Chondrocyte (in vitro differentiated cells): ENCODE measurements at regions not wholly inside any gene's neighbourhood (a gene's known extent, or its start where the extent isn't known, plus 50 kb on each side); places are given as distances from the start of the nearest gene placed in this dataset.
A peak's percentile ranks its signal among the peaks of the same experiment; 100 is the strongest.
"Not testable (repeated sequence)": the region's sequence is repeated elsewhere in the genome, so short reads cannot be mapped to it uniquely, and the experiment has no call there.

Experiments
- DNase-seq: peaks from one replicate; pipeline ENCODE4 v3.0.0; 2021; ENCODE audit warnings: mixed read lengths, low spot score
- H3K27ac Mint-ChIP-seq: one replicate; pipeline ENCODE4 v1.8.0; 2021; ENCODE audit warnings: mild to moderate bottlenecking, moderate library complexity, mixed read lengths; ENCODE audit not compliant: unreplicated experiment
- H3K27me3 Mint-ChIP-seq: 2 replicates; pipeline ENCODE4 v1.8.0; 2021; ENCODE audit warnings: low read depth, mixed read lengths
- H3K36me3 Mint-ChIP-seq: 2 replicates; pipeline ENCODE4 v1.8.0; 2021; ENCODE audit warnings: low read depth, mixed read lengths
- H3K4me1 Mint-ChIP-seq: 2 replicates; pipeline ENCODE4 v1.8.0; 2021; ENCODE audit warnings: low read depth, mild to moderate bottlenecking, mixed read lengths
- H3K4me3 Mint-ChIP-seq: one replicate; pipeline ENCODE4 v1.8.0; 2021; ENCODE audit warnings: mild to moderate bottlenecking, moderate library complexity, mixed read lengths; ENCODE audit not compliant: unreplicated experiment
- H3K9me3 Mint-ChIP-seq: 2 replicates; pipeline ENCODE4 v1.8.0; 2021; ENCODE audit warnings: low read depth, mixed read lengths

- not testable (repeated sequence) for H3K4me3 Mint-ChIP-seq, H3K27ac Mint-ChIP-seq, H3K36me3 Mint-ChIP-seq, H3K9me3 Mint-ChIP-seq, DNase-seq, H3K27me3 Mint-ChIP-seq, H3K4me1 Mint-ChIP-seq
These were observed 727.1 kb downstream of the TTLL7 start for GRCh38 chr1:83271834-83272233.

DNA sequence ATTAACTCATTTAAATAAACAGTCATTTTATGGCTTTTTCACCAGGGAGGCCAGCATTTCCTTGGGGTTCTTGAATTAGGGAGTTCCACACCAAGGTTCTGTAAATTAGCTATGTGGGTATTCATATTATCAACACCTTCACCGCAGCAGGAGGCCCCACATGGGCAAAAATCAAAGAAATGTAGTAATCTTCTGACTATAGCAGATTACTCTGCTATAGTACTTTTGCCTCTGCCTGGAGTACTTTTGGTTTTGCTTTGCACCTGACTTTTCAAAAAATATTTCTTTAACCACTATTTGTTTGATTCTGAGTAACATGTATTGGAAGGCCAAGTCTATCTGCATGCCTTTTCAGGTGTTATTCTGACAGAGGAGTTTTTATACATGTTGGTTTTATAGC is 728.1 kb downstream of the TTLL7 start:
- H3K36me3 Mint-ChIP-seq, H3K4me1 Mint-ChIP-seq, DNase-seq, H3K4me3 Mint-ChIP-seq, H3K27ac Mint-ChIP-seq, H3K27me3 Mint-ChIP-seq, H3K9me3 Mint-ChIP-seq: not testable (repeated sequence)

- H3K27ac Mint-ChIP-seq, H3K4me1 Mint-ChIP-seq, H3K36me3 Mint-ChIP-seq, H3K27me3 Mint-ChIP-seq, H3K9me3 Mint-ChIP-seq, DNase-seq: not testable (repeated sequence)
- H3K4me3 Mint-ChIP-seq: peak overlapping the region; percentile 64
These were observed 735.1 kb downstream of the TTLL7 start for GRCh38 chr1:83263808-83264207.

DNA sequence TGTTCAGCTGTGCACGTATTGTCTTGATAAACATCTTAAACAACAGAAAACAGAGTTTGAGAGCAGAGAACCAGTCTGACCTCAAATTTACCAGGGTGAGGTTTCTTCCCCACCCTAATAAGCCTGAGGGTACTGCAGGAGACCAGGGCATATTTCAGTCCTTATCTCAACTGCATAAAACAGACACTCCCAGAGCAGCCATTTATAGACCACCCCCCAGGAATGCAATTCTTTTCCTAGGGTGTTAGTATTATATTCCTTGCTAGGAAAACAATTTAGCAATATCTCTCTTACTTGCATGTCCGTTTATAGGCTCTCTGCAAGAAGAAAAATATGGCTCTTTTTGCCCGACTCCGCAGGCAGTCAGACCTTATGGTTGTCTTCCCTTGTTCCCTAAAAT is 747.2 kb downstream of the TTLL7 start:
- H3K4me3 Mint-ChIP-seq, H3K27me3 Mint-ChIP-seq, DNase-seq, H3K27ac Mint-ChIP-seq, H3K4me1 Mint-ChIP-seq: not testable (repeated sequence)
- H3K36me3 Mint-ChIP-seq: peaks cover 11% of the 10 kb centered on the region
- H3K9me3 Mint-ChIP-seq: peaks cover 21% of the 10 kb centered on the region

DNA sequence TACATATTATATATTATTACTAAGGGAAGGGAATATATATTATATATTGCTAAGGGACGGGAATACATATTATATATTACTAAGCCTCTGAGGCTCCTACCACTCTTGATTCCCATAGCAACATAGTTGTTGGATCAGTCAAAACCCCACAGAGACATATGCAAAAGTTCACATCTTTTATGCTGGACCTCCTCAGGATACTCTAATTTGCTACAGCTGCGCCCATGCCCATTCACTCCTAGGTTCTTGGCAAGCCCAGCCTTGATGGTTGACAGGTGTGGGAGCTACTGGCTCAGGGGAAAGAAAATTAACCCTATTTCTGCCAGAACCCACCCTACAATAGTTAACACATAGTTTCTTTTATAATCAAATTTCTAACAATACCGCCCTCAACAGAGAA is 752.2 kb downstream of the TTLL7 start:
- H3K4me3 Mint-ChIP-seq, DNase-seq, H3K36me3 Mint-ChIP-seq, H3K27me3 Mint-ChIP-seq, H3K4me1 Mint-ChIP-seq, H3K27ac Mint-ChIP-seq: not testable (repeated sequence)
- peaks cover 15% of the 10 kb centered on the region for H3K9me3 Mint-ChIP-seq

DNA sequence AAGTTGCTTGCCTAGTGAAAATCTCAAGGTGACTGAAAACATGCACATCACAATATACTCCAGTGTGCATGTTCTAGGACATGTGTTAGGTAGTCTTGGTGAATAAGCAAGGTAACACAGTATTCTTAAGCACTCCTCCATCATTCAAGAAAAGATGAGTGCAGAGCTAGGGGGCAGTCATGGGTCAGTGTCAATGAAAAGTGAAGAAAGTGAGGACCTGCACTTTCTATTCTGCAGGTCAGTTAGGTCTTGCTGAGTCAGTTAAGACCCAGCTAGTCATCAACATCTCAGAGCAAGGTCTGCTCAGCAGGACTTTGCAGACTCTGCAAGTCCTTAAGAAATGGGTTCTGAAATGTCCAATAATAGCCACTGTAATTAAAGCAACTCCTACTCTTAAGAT is 754.1 kb downstream of the TTLL7 start:
- not testable (repeated sequence) for H3K4me3 Mint-ChIP-seq, H3K4me1 Mint-ChIP-seq, H3K27ac Mint-ChIP-seq, DNase-seq, H3K27me3 Mint-ChIP-seq, H3K36me3 Mint-ChIP-seq, H3K9me3 Mint-ChIP-seq

- H3K9me3 Mint-ChIP-seq, H3K4me1 Mint-ChIP-seq, H3K4me3 Mint-ChIP-seq, DNase-seq, H3K27ac Mint-ChIP-seq, H3K27me3 Mint-ChIP-seq, H3K36me3 Mint-ChIP-seq: not testable (repeated sequence)
These were observed 759.4 kb downstream of the TTLL7 start for GRCh38 chr1:83239568-83239967.

DNA sequence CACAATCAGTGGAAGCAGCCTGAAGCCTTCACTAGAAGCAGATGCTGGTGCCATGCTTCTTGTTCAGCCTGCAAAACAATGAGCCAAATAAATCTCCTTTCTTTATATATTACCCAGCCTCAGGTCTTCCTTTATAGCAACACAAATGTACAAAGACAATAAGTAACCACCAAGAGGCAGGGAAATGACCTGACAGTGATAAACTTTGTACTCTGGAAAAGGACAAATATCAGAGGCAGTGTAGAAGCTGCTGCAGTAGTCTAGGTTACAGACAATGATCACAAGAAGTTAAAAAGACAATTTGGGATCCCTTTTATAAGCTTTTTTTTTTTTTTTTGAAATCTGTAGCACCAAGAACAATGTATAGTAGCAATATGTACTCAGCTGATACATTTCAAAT is 760.3 kb downstream of the TTLL7 start:
- H3K27me3 Mint-ChIP-seq, H3K36me3 Mint-ChIP-seq, DNase-seq, H3K4me1 Mint-ChIP-seq, H3K27ac Mint-ChIP-seq, H3K4me3 Mint-ChIP-seq, H3K9me3 Mint-ChIP-seq: not testable (repeated sequence)

- not testable (repeated sequence) for H3K27me3 Mint-ChIP-seq, H3K9me3 Mint-ChIP-seq, H3K36me3 Mint-ChIP-seq, H3K4me1 Mint-ChIP-seq, H3K4me3 Mint-ChIP-seq, H3K27ac Mint-ChIP-seq, DNase-seq
These were observed 779.1 kb downstream of the TTLL7 start for GRCh38 chr1:83219788-83220187.

- H3K4me3 Mint-ChIP-seq, H3K27me3 Mint-ChIP-seq, H3K36me3 Mint-ChIP-seq, H3K4me1 Mint-ChIP-seq, H3K27ac Mint-ChIP-seq, H3K9me3 Mint-ChIP-seq, DNase-seq: not testable (repeated sequence)
These were observed 780.8 kb downstream of the TTLL7 start for GRCh38 chr1:83218036-83218716.

DNA sequence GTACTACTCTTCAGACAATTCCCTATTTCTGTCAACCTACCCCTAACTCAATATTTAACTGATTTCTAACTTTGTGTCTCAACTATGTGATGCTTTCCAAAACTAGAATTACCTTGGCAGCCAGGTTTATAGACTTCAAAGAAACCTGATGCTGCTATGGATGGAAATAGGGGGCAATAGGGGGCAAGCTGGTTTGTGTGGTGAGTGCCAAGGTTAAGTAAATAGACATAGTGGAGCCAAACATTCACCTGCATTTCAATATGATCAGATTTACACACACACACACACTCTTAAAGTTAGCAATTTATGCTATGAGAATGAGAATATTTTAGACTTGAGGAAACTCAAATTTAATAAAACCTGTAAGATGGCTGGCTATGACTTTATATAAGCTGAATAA is 784.6 kb downstream of the TTLL7 start:
- H3K4me3 Mint-ChIP-seq, H3K36me3 Mint-ChIP-seq, H3K4me1 Mint-ChIP-seq, H3K9me3 Mint-ChIP-seq, H3K27ac Mint-ChIP-seq, H3K27me3 Mint-ChIP-seq, DNase-seq: not testable (repeated sequence)

DNA sequence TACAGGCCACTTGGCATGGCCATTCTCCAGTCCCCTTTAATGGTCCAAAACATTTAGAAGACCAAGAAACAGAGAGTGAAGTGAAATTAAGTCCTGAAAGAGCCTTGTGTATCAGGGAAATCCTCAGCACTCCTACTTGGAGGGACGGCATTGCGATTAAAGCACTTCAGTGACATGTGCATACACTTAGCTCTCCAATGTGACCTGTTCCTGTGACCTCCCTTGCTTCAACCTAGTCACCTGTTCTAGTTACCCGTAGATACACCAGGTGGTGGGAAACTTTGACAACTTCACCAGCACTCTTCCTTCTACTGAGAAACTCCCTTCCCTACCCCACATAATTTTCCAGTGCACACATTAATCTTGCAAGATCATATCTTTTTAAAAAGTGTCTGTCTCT is 785.3 kb downstream of the TTLL7 start:
- DNase-seq, H3K9me3 Mint-ChIP-seq, H3K27me3 Mint-ChIP-seq, H3K36me3 Mint-ChIP-seq, H3K4me3 Mint-ChIP-seq, H3K4me1 Mint-ChIP-seq, H3K27ac Mint-ChIP-seq: not testable (repeated sequence)

DNA sequence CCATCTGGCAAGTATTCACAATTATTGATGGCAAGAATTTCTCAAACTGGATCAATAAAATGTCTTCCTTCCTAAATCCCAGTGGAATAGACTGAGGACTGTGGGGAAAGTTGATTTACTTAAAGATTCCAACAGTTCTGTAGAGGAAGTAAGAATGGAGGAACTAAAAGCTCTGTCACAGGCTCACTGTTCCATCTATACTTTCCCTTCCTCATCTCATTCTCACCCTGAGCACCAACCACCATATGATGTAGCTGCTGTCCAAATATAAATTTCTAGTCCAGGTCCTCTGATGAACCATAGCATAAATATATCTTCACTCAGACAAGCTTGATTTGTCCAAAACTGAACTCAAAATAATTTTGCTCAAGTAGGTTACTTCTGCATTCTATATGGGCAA is 786.9 kb downstream of the TTLL7 start:
- H3K4me1 Mint-ChIP-seq, H3K27ac Mint-ChIP-seq, DNase-seq, H3K4me3 Mint-ChIP-seq, H3K9me3 Mint-ChIP-seq, H3K36me3 Mint-ChIP-seq, H3K27me3 Mint-ChIP-seq: not testable (repeated sequence)
